ENCODE measurements at regions not wholly inside any gene's neighbourhood (a gene's known extent, or its start where the extent isn't known, plus 50 kb on each side); places are given as distances from the start of the nearest gene placed in this dataset.
"Not testable (repeated sequence)": the region's sequence is repeated elsewhere in the genome, so short reads cannot be mapped to it uniquely, and the experiment has no call there.

GRCh38 chr12:34151019-34151418 is 128.7 kb downstream of the ALG10 start:
- no peak overlapping the region for H3K4me2 ChIP-seq (ENCODE audit: insufficient read depth, low read length)
- no peak overlapping the region for H2AFZ ChIP-seq (ENCODE audit: low read length)
- H3K36me3 ChIP-seq (ENCODE audit: insufficient read depth, low read length) = no peaks in the 10 kb centered on the region
- H3K9me3 ChIP-seq (ENCODE audit: low read depth, low read length) = no peaks in the 10 kb centered on the region
- H3K79me2 ChIP-seq (ENCODE audit: insufficient read depth, low read length) = no peaks in the 10 kb centered on the region
- H3K27me3 ChIP-seq (ENCODE audit: insufficient read depth, low read length) = no peaks in the 10 kb centered on the region
- H4K20me1 ChIP-seq (ENCODE audit: insufficient read depth, low read length) = no peaks in the 10 kb centered on the region
- H3K4me1 ChIP-seq (ENCODE audit: insufficient read depth, low read length) = no peaks in the 10 kb centered on the region
- no peak overlapping the region for H3K27ac ChIP-seq (ENCODE audit: low read depth, low read length)
- H3K4me3 ChIP-seq (ENCODE audit: insufficient read depth, low read length) = no peak overlapping the region
- no peak for DNase-seq (ENCODE audit: insufficient read length, low spot score, missing footprints)
- TF ChIP-seq, protein P1, sequence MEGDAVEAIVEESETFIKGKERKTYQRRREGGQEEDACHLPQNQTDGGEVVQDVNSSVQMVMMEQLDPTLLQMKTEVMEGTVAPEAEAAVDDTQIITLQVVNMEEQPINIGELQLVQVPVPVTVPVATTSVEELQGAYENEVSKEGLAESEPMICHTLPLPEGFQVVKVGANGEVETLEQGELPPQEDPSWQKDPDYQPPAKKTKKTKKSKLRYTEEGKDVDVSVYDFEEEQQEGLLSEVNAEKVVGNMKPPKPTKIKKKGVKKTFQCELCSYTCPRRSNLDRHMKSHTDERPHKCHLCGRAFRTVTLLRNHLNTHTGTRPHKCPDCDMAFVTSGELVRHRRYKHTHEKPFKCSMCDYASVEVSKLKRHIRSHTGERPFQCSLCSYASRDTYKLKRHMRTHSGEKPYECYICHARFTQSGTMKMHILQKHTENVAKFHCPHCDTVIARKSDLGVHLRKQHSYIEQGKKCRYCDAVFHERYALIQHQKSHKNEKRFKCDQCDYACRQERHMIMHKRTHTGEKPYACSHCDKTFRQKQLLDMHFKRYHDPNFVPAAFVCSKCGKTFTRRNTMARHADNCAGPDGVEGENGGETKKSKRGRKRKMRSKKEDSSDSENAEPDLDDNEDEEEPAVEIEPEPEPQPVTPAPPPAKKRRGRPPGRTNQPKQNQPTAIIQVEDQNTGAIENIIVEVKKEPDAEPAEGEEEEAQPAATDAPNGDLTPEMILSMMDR (IDR thresholded peaks at IDR 0.05; ENCODE audit: extremely low read depth, low read depth, low read length) = no peak

DNA sequence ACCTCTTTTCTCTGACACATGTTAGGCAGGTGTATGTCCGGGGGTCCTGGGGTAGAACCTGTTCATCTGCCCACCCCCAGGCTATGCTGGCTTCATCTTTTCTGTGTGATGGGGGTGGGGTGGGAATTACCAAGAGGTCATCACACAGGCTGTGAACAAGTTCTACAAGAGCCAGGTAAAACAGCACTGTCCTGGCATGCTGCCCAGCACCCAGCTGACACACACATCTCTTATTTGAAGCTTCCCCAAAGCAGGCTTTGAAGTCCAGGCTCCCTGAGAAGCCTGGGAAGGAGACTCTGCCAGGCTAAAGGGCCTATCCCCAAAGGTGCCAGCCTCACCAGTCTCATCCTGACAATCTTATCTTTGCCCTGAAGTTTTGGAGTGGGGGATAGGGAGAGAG is 141.1 kb downstream of the ALG10 start:
- no peak overlapping the region for H2AFZ ChIP-seq (ENCODE audit: low read length)
- no peaks in the 10 kb centered on the region for H3K27me3 ChIP-seq (ENCODE audit: insufficient read depth, low read length)
- H3K27ac ChIP-seq (ENCODE audit: low read depth, low read length) = no peak overlapping the region
- H4K20me1 ChIP-seq (ENCODE audit: insufficient read depth, low read length) = no peaks in the 10 kb centered on the region
- H3K79me2 ChIP-seq (ENCODE audit: insufficient read depth, low read length) = no peaks in the 10 kb centered on the region
- H3K9me3 ChIP-seq (ENCODE audit: low read depth, low read length) = peaks cover 2% of the 10 kb centered on the region
- no peaks in the 10 kb centered on the region for H3K36me3 ChIP-seq (ENCODE audit: insufficient read depth, low read length)
- TF ChIP-seq, protein P1 (IDR thresholded peaks at IDR 0.05; ENCODE audit: extremely low read depth, low read depth, low read length) = no peak
- no peaks in the 10 kb centered on the region for H3K4me1 ChIP-seq (ENCODE audit: insufficient read depth, low read length)
- no peak overlapping the region for H3K4me2 ChIP-seq (ENCODE audit: insufficient read depth, low read length)
- H3K4me3 ChIP-seq (ENCODE audit: insufficient read depth, low read length) = no peak overlapping the region
- no peak for DNase-seq (ENCODE audit: insufficient read length, low spot score, missing footprints)

- Histone ChIP-seq H3K27ac (ENCODE audit: low read depth, low read length) (no peak overlapping the region), H4K20me1 (ENCODE audit: insufficient read depth, low read length) (no peaks in the 10 kb centered on the region), H3K4me2 (ENCODE audit: insufficient read depth, low read length) (no peak overlapping the region), H3K4me3 (ENCODE audit: insufficient read depth, low read length) (no peak overlapping the region), H3K9me3 (ENCODE audit: low read depth, low read length) (peaks cover 2% of the 10 kb centered on the region), H3K79me2 (ENCODE audit: insufficient read depth, low read length) (no peaks in the 10 kb centered on the region), H3K4me1 (ENCODE audit: insufficient read depth, low read length) (no peaks in the 10 kb centered on the region), H3K36me3 (ENCODE audit: insufficient read depth, low read length) (no peaks in the 10 kb centered on the region), H2AFZ (ENCODE audit: low read length) (no peak overlapping the region), H3K27me3 (ENCODE audit: insufficient read depth, low read length) (no peaks in the 10 kb centered on the region)
- TF ChIP-seq, protein P1 (IDR thresholded peaks at IDR 0.05; ENCODE audit: extremely low read depth, low read depth, low read length) = no peak
- no peak for DNase-seq (ENCODE audit: insufficient read length, low spot score, missing footprints)
Observed at GRCh38 chr12:34166427-34167060, 144.2 kb downstream of the ALG10 start.

DNA sequence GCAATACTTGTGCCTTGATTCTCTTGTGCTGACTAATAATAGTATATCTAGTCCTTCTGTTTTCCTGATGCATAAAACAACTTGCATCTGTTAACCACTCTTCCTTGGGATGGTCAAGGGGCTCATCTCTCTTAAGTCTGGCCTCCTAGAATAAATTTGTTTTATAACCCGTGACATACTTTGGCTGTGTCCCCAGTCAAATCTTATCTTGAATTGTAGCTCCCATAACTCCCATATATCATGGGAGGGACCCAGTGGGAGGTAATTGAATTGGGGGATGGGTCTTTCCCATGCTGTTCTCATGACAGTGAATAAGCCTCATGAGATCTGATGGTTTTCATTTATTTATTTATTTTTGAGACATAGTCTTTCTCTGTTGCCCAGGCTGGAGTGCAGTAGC is 146.2 kb downstream of the ALG10 start:
- H3K79me2 ChIP-seq (ENCODE audit: insufficient read depth, low read length); H3K4me1 ChIP-seq (ENCODE audit: insufficient read depth, low read length); H3K4me2 ChIP-seq (ENCODE audit: insufficient read depth, low read length); H3K4me3 ChIP-seq (ENCODE audit: insufficient read depth, low read length); H3K36me3 ChIP-seq (ENCODE audit: insufficient read depth, low read length); H3K27ac ChIP-seq (ENCODE audit: low read depth, low read length); H3K9me3 ChIP-seq (ENCODE audit: low read depth, low read length); H3K27me3 ChIP-seq (ENCODE audit: insufficient read depth, low read length); DNase-seq (ENCODE audit: insufficient read length, low spot score, missing footprints); H4K20me1 ChIP-seq (ENCODE audit: insufficient read depth, low read length); H2AFZ ChIP-seq (ENCODE audit: low read length): not testable (repeated sequence)
